ENCODE measurements at regions not wholly inside any gene's neighbourhood (a gene's known extent, or its start where the extent isn't known, plus 50 kb on each side); places are given as distances from the start of the nearest gene placed in this dataset.

GRCh38 chrX:10935501-10935900 is 175.6 kb upstream of the HCCS start:
- TF ChIP-seq CTCF (IDR thresholded peaks at IDR 0.05; ENCODE audit: low read length): no peak
- no peak for TF ChIP-seq EZH2 (IDR thresholded peaks at IDR 0.05; ENCODE audit: borderline replicate concordance, low read length)
